Thyroid gland (tissue), 4 donors: ENCODE measurements at regions not wholly inside any gene's neighbourhood (a gene's known extent, or its start where the extent isn't known, plus 50 kb on each side); places are given as distances from the start of the nearest gene placed in this dataset.

Source experiments
- POLR2A ChIP-seq, 2 donors: fragments of 450-650 bp; IDR thresholded peaks; one replicate each; pipeline ENCODE4 v1.6.1; 2017; ENCODE audit warnings: antibody characterized with exemption in 2 of 2, mild to moderate bottlenecking in 2 of 2, moderate library complexity in 1 of 2
- TF ChIP-seq, protein P1 (sequence below), 6 experiments: fragments of 200-600 bp in 3 of 6; fragments of 450-650 bp in 3 of 6; sonication (generic) in 3 of 6; IDR thresholded peaks; one replicate each; pipeline ENCODE4 v1.5.1; 2016 to 2019; ENCODE audit warnings: antibody characterized with exemption in 6 of 6, mild to moderate bottlenecking in 2 of 6, inconsistent platforms in 1 of 6, moderate library complexity in 1 of 6

GRCh38 chr12:16955083-16955657, 349.2 kb upstream of the LMO3 start:
- TF ChIP-seq, protein P1, sequence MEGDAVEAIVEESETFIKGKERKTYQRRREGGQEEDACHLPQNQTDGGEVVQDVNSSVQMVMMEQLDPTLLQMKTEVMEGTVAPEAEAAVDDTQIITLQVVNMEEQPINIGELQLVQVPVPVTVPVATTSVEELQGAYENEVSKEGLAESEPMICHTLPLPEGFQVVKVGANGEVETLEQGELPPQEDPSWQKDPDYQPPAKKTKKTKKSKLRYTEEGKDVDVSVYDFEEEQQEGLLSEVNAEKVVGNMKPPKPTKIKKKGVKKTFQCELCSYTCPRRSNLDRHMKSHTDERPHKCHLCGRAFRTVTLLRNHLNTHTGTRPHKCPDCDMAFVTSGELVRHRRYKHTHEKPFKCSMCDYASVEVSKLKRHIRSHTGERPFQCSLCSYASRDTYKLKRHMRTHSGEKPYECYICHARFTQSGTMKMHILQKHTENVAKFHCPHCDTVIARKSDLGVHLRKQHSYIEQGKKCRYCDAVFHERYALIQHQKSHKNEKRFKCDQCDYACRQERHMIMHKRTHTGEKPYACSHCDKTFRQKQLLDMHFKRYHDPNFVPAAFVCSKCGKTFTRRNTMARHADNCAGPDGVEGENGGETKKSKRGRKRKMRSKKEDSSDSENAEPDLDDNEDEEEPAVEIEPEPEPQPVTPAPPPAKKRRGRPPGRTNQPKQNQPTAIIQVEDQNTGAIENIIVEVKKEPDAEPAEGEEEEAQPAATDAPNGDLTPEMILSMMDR (IDR thresholded peaks at IDR 0.05) = no peak
- TF ChIP-seq POLR2A (IDR thresholded peaks at IDR 0.05) = no peak
